ENCODE measurements at regions not wholly inside any gene's neighbourhood (a gene's known extent, or its start where the extent isn't known, plus 50 kb on each side); places are given as distances from the start of the nearest gene placed in this dataset.

GRCh38 chr5:74432216-74432615 lies 208.3 kb downstream of the ENC1 start:
- Mint-ChIP-seq H3K9me3 (no peaks in the 10 kb centered on the region), H3K4me1 (no peaks in the 10 kb centered on the region), H3K4me3 (no peak overlapping the region), H3K36me3 (no peaks in the 10 kb centered on the region), H3K27me3 (peaks cover 15% of the 10 kb centered on the region), H3K27ac (no peak overlapping the region)

DNA sequence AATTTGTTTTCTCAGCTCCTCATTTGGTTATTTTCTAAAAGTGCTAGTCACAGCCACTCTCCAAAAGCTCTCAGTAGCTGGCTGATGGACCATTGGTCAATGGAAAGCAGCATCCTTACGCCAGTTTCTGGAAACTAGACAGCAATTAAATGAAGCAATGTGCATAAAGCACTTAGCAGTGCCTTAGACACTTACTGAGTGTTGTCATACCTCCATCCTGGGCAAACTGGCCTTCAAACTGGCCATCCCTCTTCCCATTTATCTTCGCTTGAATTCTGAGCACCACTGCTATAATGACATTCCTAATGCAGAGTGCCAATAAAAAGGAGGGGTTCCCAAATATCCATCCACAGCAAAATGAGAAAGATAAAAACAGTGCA lies 209.2 kb downstream of the ENC1 start:
- H3K4me3 Mint-ChIP-seq = no peak overlapping the region
- no peaks in the 10 kb centered on the region for H3K9me3 Mint-ChIP-seq
- H3K27me3 Mint-ChIP-seq = peaks cover 15% of the 10 kb centered on the region
- no peaks in the 10 kb centered on the region for H3K4me1 Mint-ChIP-seq
- no peak overlapping the region for H3K27ac Mint-ChIP-seq
- H3K36me3 Mint-ChIP-seq = no peaks in the 10 kb centered on the region

DNA sequence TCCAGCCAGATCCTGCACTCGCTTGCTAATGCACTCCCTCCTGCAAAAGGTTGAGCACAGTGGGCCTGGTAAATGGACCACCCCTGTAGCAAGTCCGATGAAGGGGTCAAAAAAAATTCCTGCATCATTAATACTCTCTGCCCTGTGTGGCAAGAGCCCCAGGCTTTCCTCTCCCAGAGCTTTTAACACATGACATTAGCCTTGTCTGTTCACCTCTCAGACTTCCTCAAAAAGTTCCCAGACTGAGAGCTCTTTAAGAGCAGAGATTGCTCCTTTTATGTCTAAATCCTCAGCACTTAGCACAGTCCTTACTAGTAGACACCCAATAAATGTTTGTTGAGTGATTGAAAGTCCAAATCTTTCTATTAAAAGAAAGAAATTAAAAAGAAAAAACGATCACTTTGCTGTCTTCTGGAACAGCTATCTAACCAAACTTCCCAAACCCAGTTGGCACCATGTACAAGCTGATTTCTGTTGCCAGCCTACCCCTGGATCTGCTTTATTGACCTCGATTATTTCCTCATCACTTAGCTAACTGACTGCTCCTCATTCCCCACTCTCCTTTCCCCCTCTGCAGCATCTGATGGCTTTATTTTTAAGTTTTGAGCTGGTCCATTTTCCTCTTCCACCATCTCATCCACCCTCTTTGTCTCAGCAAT lies 209.8 kb downstream of the ENC1 start:
- no peaks in the 10 kb centered on the region for H3K9me3 Mint-ChIP-seq
- H3K4me3 Mint-ChIP-seq = no peak overlapping the region
- H3K36me3 Mint-ChIP-seq = no peaks in the 10 kb centered on the region
- H3K27ac Mint-ChIP-seq = no peak overlapping the region
- H3K4me1 Mint-ChIP-seq = no peaks in the 10 kb centered on the region
- H3K27me3 Mint-ChIP-seq = peaks cover 13% of the 10 kb centered on the region

DNA sequence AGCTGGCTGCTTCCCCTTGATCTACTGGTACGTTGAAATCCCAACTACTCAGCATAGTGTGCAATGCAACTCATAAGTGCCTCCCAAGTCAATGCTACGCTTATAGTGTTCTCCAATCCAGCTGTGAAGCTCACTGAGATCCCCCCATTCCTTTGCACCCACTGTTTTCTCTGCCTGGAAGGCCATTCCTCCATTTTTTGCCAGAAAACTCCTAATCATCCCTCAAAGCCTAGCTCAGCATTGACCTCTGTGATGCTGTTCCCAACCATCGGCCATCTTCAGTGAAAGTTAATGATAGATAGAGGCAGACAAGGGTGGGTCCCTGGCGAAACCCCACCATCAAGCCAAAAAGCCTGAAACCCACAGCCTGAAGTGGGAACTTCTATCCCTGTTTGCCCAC lies 211.0 kb downstream of the ENC1 start:
- Mint-ChIP-seq H3K4me1 (no peaks in the 10 kb centered on the region), H3K36me3 (no peaks in the 10 kb centered on the region), H3K27ac (no peak overlapping the region), H3K4me3 (no peak overlapping the region), H3K9me3 (no peaks in the 10 kb centered on the region), H3K27me3 (peaks cover 11% of the 10 kb centered on the region)

- Mint-ChIP-seq H3K9me3 (no peaks in the 10 kb centered on the region), H3K27me3 (peaks cover 8% of the 10 kb centered on the region), H3K36me3 (no peaks in the 10 kb centered on the region), H3K27ac (no peak overlapping the region), H3K4me3 (no peak overlapping the region), H3K4me1 (no peaks in the 10 kb centered on the region)
These were observed 211.7 kb downstream of the ENC1 start for GRCh38 chr5:74428876-74429275.

DNA sequence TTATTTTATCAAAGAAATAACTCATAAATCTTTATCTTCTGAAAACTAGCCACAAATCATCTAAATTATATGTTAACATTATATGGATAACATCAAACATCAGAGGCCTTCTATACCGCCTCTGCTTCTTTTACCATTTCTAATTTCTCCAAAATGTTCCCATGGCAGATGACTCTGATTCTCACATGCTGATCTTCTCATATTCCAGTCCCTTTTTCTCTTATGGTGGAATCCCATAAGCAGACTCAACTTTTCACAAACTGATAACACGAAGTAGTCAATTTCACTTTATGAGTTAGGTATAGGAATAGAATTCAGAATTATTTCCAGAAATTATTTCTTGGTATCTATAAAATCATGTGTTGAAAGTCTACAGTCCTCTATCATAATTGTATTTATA lies 212.3 kb downstream of the ENC1 start:
- H3K9me3 Mint-ChIP-seq = no peaks in the 10 kb centered on the region
- no peak overlapping the region for H3K27ac Mint-ChIP-seq
- peaks cover 8% of the 10 kb centered on the region for H3K27me3 Mint-ChIP-seq
- no peaks in the 10 kb centered on the region for H3K4me1 Mint-ChIP-seq
- H3K4me3 Mint-ChIP-seq = no peak overlapping the region
- H3K36me3 Mint-ChIP-seq = no peaks in the 10 kb centered on the region

DNA sequence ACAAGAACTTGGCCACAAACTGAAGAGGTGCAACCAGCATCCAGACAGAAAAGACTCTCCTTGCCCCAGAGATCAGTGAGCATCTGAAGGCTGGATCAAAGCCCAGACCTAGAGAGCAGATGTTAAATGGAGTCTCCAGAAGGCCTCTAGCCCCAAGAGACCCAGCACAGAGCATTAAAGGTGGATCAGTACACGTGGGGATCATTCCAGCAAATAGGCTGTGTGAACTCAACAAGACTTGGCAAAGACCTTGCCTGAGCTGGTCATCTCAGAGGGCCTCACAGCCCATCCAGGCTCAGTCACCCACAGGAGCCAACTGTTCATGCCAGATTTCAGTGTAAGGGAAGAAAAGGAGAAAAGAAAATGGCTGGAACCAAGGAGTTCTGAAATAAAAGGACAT lies 214.0 kb downstream of the ENC1 start:
- H3K4me1 Mint-ChIP-seq = no peaks in the 10 kb centered on the region
- no peaks in the 10 kb centered on the region for H3K9me3 Mint-ChIP-seq
- H3K27me3 Mint-ChIP-seq = peaks cover 3% of the 10 kb centered on the region
- no peak overlapping the region for H3K4me3 Mint-ChIP-seq
- no peaks in the 10 kb centered on the region for H3K36me3 Mint-ChIP-seq
- no peak overlapping the region for H3K27ac Mint-ChIP-seq

DNA sequence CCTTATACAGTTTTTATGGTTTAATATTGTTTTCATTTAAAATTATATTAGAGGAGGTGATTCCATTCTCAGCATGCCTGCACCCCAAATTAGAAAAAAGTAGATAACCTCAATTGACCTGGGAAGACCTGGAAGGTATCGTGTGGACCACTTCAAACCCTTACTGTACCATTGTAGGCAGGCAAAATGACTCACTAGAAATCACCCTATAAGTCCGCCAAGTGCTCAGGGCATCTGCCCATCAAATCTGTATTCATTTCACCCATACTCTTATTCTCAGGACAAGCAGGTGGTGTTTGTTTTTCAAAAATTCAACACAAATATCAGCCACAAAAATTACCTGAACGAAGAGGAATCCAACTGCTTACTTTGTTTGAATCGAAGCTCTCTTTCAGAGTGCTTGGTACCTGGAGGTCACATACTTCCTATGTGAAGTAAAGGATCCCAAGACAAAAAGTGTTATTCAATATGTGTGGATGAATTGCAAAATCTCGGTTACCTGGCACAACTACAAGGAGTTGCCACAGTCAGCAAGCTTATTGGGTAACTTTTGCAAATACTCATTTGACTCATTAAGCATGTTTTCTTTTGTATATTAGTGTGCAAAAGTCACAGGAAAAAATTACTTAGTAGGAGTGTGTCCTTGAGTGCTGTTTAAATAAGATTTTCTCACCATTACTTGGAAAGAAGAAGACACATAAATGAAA lies 216.2 kb downstream of the ENC1 start:
- H3K4me3 Mint-ChIP-seq = no peak overlapping the region
- H3K36me3 Mint-ChIP-seq = no peaks in the 10 kb centered on the region
- no peaks in the 10 kb centered on the region for H3K4me1 Mint-ChIP-seq
- H3K9me3 Mint-ChIP-seq = no peaks in the 10 kb centered on the region
- H3K27ac Mint-ChIP-seq = no peak overlapping the region
- peaks cover 2% of the 10 kb centered on the region for H3K27me3 Mint-ChIP-seq

DNA sequence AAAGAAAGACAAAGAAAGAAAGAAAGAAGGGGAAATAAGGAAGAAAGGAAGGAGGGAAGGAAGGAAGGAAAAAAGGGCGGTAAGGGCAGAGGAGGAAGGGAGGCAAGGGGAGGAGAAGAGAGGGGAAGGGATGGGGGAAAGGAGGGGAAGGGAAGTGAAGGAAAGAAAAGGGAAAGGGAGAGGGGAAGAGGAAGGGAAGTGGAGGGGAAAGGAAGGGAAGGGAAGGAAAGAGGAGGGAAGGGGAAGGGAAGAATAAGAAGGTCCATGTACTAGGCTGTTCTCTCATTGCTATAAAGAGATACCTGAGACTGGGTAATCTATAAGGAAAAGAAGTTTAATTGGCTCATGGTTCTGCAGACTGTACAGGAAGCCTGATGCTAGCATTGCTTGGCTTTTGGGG lies 217.1 kb downstream of the ENC1 start:
- no peaks in the 10 kb centered on the region for H3K9me3 Mint-ChIP-seq
- H3K4me1 Mint-ChIP-seq = no peaks in the 10 kb centered on the region
- no peaks in the 10 kb centered on the region for H3K36me3 Mint-ChIP-seq
- H3K4me3 Mint-ChIP-seq = no peak overlapping the region
- no peak overlapping the region for H3K27ac Mint-ChIP-seq
- peaks cover 1% of the 10 kb centered on the region for H3K27me3 Mint-ChIP-seq

GRCh38 chr5:74422671-74423070 lies 217.9 kb downstream of the ENC1 start:
- no peaks in the 10 kb centered on the region for H3K27me3 Mint-ChIP-seq

GRCh38 chr5:74422030-74422429 lies 218.5 kb downstream of the ENC1 start:
- Mint-ChIP-seq H3K36me3 (no peaks in the 10 kb centered on the region), H3K4me1 (no peaks in the 10 kb centered on the region), H3K27me3 (no peaks in the 10 kb centered on the region), H3K27ac (no peak overlapping the region), H3K9me3 (no peaks in the 10 kb centered on the region), H3K4me3 (no peak overlapping the region)

More at GRCh38 chr5:74422671-74423070, 217.9 kb downstream of the ENC1 start:
- H3K9me3 Mint-ChIP-seq = no peaks in the 10 kb centered on the region
- H3K36me3 Mint-ChIP-seq = no peaks in the 10 kb centered on the region
- H3K4me1 Mint-ChIP-seq = no peaks in the 10 kb centered on the region
- H3K4me3 Mint-ChIP-seq = no peak overlapping the region
- H3K27ac Mint-ChIP-seq = no peak overlapping the region

DNA sequence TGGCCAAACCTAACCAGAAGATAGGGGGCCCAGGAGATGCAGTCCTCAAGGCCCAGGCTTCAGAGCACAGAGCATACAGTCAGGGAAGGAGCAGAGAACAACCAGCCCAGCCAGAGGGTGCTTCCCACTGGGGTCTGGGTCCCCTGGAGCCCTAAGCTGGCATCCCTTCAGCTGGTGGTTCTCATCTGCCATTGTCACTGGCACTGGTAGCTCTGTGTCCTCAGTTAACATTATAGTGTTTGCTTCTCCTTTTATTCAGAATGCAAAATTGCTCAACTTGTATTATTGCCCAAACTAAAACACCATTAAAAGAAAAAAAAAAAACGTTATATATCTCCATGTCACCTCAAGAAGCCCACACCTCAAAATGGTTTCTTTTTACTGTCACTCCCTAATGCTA lies 219.2 kb downstream of the ENC1 start:
- no peak overlapping the region for H3K4me3 Mint-ChIP-seq

DNA sequence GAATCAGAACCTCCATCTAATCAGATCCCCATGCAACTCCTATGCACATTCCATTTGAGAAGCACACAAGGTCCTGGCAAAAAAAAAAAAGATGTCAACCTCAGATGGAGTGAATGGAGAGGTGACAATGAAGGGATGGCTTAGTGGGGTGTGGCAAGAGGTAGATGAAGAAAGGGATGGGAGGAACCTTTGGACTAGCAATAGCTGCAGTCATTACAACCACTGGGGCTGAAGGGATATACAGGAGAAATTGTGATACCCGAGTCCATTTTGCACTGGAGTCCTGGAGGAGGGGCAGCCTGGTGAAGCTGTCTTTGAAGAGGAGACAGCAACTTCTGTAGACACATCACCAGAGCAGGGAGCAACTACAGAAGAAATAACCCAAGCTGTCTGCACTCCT lies 219.6 kb downstream of the ENC1 start:
- Mint-ChIP-seq H3K36me3 (no peaks in the 10 kb centered on the region), H3K9me3 (no peaks in the 10 kb centered on the region), H3K4me3 (no peak overlapping the region), H3K27me3 (no peaks in the 10 kb centered on the region), H3K4me1 (no peaks in the 10 kb centered on the region), H3K27ac (no peak overlapping the region)

More for the DNA sequence above, 219.2 kb downstream of the ENC1 start:
- no peaks in the 10 kb centered on the region for H3K36me3 Mint-ChIP-seq
- H3K9me3 Mint-ChIP-seq = no peaks in the 10 kb centered on the region
- H3K27me3 Mint-ChIP-seq = no peaks in the 10 kb centered on the region
- H3K4me1 Mint-ChIP-seq = no peaks in the 10 kb centered on the region
- no peak overlapping the region for H3K27ac Mint-ChIP-seq

GRCh38 chr5:74420220-74420619 lies 220.3 kb downstream of the ENC1 start:
- H3K4me1 Mint-ChIP-seq = no peaks in the 10 kb centered on the region
- no peaks in the 10 kb centered on the region for H3K36me3 Mint-ChIP-seq
- H3K4me3 Mint-ChIP-seq = no peak overlapping the region
- no peaks in the 10 kb centered on the region for H3K9me3 Mint-ChIP-seq
- H3K27me3 Mint-ChIP-seq = no peaks in the 10 kb centered on the region
- no peak overlapping the region for H3K27ac Mint-ChIP-seq

DNA sequence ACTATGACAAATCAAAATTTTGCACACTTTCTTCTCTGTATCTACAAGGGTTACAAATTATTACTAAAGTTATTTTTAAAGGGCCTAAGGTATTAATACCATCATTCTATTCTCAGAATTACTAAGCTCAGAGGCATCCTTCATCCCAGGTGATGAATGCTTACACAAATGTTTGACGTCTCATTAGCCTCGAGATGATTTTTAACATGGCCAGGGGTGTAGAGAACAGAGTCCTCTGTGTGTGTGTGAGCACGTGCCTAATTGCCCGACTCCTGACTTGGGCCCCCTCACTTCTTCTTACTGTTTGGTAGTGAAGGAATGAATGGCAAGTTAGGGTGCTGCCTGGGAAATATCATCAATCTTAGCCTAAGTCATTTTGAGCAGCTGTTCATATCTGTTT lies 221.1 kb downstream of the ENC1 start:
- Mint-ChIP-seq H3K4me1 (no peaks in the 10 kb centered on the region), H3K27me3 (no peaks in the 10 kb centered on the region), H3K27ac (no peak overlapping the region), H3K36me3 (no peaks in the 10 kb centered on the region), H3K9me3 (no peaks in the 10 kb centered on the region), H3K4me3 (no peak overlapping the region)

GRCh38 chr5:74418709-74419108 lies 221.8 kb downstream of the ENC1 start:
- Mint-ChIP-seq H3K4me3 (no peak overlapping the region), H3K27ac (no peak overlapping the region), H3K36me3 (no peaks in the 10 kb centered on the region), H3K27me3 (peaks cover 2% of the 10 kb centered on the region), H3K9me3 (no peaks in the 10 kb centered on the region), H3K4me1 (no peaks in the 10 kb centered on the region)

GRCh38 chr5:74418261-74418660 lies 222.3 kb downstream of the ENC1 start:
- Mint-ChIP-seq H3K27ac (no peak overlapping the region), H3K4me1 (no peaks in the 10 kb centered on the region), H3K36me3 (no peaks in the 10 kb centered on the region), H3K27me3 (peaks cover 3% of the 10 kb centered on the region), H3K9me3 (no peaks in the 10 kb centered on the region), H3K4me3 (no peak overlapping the region)
